Middle frontal gyrus (tissue), 1 donor: ENCODE measurements at regions not wholly inside any gene's neighbourhood (a gene's known extent, or its start where the extent isn't known, plus 50 kb on each side); places are given as distances from the start of the nearest gene placed in this dataset.
A peak's percentile ranks its signal among the peaks of the same experiment; 100 is the strongest.
"Not testable (repeated sequence)": the region's sequence is repeated elsewhere in the genome, so short reads cannot be mapped to it uniquely, and the experiment has no call there.

Source experiments
- DNase-seq: peaks from one replicate; pipeline ENCODE4 v3.0.0-alpha.2; 2015; ENCODE audit warnings: low spot score; ENCODE audit errors: extremely low spot score

DNA sequence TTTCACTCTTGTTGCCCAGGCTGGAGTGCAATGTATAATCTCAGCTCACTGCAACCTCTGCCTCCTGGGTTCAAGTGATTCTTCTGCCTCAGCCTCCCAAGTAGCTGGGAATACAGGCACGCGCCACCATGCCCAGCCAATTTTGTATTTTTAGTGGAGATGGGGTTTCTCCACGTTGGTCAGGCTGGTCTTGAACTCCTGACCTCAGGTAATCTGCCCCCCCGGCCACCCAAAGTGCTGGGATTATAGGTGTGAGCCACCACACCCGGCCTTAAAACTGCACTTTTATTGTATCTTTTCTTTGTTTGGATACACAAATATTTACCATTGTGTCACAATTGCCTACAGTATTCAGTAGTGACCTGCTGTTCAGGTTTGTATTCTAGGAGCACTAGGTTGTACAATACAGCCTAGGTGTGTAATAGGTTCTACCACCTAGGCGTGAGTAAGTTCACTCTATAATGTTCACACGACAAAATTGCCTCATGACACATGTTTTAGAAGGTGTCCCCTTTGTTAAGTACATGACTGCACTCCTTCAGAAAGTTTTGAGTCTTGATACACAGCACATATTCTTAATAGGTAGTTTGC lies 71.3 kb upstream of the SLC22A23 start:
- DNase-seq = not testable (repeated sequence)

DNA sequence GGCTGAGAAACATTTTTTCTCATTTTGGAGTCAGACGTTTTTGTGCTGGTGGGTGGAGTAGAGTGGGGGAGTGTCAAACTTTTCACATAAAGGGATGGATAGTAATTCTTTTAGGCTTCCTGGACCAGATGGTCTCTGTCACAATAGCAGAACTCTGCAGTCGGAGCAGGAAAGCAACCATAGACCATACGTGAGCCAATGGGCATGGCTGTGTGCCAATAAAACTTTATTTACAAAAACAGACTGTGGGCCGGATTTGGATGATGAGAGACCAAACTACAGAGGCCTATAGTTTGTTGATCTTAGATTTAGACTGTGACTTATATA lies 70.8 kb upstream of the SLC22A23 start:
- DNase-seq = peak; percentile 4

DNA sequence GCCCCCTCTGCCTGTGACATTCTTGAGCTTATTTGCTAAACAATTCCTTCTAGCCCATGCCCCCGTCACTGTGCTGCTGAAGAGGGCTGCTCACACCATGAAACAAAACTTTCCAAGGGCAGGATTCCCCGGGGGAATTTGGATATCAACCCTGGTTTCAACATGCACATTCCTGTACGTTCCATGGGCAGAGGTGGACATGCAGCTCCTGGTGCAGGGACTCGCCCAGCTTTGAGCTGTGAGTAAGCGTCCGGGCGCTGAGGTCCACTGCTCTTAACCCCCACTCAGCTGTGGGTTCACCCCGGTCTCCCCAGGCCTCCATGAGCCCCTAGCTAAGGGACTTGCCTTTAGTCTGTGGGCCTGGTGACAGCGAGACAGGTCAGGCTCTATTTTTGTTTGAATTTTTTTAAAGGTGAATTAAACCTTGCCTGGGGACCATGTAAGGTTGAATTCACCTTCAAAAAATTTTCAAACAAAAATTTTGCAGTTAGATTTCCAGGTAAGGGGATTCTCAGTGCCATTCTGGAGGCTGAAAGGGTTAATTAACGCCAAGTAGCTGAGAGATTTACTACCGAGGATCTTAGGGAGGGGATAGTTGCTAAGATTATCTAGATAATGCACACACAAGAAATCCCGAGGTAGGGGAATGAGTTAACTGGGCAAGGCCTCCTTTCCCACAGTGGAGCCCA lies 70.3 kb upstream of the SLC22A23 start:
- no peak for DNase-seq

DNA sequence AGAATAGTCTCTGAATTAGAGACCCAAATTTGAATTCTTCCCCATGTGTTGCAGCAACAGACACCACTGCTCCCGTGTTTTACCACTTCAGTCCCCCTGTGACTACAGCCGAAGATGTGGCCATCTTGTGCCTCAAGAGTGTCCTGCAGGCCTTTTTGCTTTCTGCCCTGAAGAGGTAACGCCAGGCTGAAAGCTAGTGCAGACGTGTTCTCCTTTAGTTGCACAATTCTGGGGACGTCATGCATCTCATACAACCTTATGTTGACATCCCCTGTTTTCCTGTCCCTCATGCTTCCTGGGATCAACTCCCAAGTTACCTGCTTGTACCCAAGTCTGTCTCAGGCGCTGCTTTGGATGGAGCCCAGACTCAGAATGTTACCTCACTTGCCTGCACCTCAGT lies 69.1 kb upstream of the SLC22A23 start:
- DNase-seq = no peak

DNA sequence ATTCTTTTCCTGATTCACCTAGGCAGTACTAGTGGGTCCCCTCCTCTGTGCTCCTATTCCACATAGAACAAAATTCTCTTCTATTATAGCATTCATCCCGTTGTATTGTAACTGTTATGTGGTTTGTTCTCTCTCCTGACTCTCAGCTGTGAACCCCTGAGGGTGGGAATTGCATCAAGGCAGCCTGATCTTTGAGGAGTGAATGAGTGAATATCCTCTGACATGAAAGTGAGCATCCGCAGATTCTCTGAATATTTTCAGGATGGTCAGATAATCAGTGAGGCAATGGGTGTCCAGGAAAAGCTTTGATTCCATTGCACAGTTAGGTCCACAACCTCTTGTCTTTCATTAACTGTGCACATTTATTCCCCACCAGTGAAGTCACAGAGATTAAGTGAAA lies 67.6 kb upstream of the SLC22A23 start:
- DNase-seq = no peak

DNA sequence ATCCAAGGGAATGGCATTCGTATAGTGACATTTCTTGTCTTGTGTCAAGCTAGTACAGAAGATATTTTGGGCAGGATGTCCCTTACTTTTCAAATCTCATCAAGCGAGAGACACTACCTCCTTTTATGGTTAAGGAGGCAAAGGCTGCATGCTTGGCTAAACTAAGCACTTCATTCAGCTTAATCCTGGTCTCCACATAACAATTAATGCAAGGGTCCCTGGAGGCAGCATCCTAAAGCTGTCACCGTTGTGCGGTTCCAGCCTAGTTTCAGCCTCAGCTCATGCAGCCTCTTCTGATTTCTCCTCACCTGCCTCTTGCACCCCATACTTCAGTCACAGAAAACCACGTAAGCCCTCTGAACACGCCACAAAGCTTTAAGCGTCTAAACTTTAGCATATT lies 67.1 kb upstream of the SLC22A23 start:
- no peak for DNase-seq

DNA sequence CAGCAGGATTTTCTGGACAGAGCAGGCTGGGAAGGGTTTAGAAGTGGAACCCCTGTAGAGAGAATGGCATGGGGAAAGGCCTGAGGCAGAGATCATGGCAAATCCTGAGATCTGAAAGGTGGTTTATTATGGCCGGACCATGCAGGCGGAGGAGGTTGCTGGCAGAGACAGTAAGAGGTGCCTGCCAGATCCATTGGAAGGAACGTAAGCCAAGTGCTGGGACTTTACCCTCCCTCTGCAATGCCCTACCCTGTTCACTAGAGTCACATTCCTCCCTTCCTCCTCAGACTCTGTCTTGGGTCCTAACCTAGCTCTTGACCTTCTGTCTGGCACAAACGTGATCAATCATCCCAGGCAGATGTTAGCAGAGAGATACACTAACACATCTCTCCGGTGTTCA lies 66.4 kb upstream of the SLC22A23 start:
- DNase-seq = no peak

DNA sequence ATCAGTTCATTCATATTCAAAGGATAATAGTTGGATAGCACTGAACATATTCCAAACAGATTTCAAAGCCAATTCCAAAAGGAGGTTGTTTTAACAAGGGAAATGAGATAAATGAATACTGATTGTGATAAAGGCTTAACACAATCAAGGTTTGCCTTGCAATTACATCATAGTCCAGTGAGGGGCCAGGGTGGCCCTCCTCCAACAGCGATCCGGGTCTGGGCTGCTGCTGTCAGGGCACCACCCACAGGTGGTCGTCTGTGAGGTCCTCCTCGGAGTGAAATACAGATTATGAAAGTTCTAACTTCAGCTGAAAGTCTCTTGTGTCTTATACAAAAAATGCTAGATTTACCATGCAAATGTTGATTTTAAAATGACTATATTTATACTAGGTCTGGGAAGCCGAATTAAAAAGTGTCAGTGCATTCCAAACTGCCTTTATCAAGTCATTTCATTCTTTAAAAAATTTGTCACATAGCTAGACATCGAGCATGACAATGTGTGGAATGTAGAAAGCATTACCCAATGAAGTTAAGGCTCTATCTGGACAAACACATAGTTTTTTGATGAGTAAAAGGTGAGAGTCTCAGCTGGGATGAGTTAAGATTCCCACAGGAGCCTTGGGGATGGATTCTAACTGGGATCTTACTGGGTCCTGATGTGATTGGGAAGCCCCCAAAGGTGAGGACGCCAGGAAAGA lies 65.9 kb upstream of the SLC22A23 start:
- DNase-seq = no peak

DNA sequence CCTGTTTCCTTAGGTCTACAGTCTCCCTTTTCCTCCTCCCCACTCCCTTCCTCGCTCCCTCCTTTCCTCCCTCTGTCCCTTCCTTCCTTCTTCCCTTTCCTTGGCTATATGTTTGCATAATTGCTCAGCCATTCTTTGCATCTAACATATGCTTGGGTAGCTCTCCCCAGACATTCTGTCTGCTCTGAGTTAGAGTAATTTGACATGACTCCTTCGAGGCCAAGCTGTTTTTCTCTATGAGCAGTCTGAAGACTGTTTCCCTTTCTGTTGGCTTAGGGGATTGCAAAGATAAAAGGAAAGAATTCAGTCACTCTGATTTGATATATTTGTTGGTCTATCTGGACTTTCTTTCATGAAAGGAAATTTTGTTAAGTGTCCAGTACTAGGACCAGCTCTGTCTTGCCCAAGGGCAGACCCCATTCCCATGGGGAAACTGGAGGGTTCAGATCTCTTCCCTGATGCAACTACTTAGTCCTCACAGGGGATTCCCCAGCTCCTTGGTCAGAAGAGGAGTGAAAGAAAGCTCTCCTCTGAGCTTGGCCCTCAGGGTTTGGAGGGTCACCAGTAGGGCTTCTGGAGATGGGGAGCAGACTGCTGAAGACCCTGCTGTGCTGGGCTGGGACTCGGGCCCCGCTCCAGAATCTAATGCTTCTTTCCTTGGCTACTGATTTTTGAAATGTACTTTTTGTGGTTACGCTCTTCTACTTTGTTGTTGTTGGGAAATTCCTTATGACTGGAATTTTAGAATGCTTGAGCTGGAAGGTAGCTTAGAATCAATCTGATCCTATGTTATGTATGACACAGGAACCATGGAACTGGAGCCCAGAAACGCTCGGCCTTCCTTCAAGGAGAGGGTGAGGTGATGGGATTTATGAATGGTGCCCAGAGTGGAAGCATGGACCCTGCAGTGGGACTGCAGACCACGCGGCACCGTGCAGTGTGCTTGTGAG lies 63.7 kb upstream of the SLC22A23 start:
- no peak for DNase-seq

DNA sequence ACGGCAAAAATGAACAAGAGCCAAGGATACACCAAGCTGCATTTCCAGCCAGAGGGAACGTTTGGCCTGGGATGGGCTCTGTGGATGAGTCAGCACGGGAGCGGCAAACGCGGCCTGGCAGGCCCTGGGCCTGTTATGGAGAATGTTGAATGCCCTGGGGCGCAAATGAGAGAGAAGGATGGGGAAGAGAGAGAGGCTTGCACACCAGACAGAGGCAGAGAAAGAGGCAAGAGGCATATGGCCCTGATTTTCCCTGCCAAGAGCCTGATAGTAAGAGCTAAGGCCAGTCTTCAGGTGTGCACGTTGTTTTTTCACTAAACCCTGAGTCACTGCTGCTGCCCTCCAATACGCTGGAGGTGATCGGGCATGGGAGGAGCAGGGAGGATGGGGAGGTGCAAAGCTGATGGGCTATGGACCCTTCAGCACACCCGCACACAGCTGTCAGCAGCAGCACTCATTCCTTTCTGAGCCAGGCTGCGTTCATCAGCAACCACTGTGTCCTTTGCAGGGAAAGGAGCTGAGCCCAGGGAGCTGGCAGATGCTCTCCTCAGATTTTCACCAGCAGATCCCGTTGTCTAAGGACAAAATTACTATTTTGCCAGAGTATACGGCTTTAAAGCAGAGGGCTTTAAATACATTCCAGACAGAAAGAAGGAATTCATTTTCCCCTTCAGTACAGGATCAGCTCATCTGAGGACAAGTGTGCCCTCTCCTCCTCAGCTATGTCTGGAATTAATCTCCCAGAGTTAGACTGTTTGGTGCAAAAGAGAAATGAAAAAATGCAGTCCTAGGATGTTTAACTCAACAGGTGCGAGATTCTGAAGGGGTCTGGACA lies 61.7 kb upstream of the SLC22A23 start:
- no peak for DNase-seq

DNA sequence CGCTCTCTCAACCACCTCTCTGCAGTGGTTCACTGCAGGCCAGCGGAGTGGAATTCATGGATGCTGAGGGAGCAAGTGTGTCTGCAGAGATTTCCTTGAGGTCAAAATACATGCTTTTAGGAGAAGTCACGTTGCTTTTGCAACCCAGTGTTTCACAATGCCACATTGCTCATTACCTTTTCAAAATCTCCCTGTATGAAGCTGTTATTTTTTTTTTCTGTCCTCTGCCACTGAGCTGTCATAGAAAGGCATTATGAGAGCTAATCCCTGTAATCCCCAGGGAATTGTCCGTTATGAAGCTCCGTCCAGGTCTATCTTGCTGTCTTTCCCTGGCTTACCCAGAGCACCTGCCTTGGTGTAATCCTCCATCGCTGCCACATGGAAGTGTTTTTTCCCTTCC lies 60.5 kb upstream of the SLC22A23 start:
- DNase-seq = no peak

DNA sequence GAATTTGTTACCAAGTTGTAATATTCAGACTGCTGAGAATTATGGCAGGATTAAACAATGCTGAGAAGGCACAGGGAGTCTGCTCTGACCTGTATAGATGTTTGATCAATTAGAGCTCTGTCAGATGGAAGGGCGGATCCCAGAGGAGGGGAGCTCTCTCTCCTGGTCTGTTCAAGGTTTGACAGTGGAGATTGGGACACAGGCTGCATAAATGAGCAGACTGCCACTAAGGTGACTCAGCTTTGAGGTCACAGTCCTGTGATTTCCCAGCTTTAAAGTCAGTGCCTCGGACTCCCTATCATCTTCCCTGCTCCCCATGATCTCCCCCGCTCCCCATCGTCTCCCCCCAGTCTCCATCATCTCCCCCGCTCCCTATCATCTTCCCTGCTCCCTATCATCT lies 59.2 kb upstream of the SLC22A23 start:
- no peak for DNase-seq

DNA sequence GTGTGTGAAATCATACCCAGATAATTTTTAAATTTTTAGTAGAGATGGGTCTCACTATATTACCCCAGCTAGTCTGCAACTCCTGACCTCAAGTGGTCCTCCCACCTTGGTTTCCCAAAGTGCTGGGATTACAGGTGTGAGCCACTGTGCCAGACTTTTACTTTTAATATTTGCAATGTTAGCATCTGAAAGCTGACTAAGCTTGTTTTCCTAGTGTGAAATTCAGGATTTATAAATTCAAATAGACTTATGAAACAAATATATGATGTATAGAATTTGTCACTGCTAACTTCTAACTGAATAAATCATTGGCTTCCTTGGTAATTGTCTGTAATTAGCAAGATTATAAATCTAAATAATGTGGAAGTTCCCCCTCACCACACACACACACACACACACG lies 58.8 kb upstream of the SLC22A23 start:
- DNase-seq = no peak

DNA sequence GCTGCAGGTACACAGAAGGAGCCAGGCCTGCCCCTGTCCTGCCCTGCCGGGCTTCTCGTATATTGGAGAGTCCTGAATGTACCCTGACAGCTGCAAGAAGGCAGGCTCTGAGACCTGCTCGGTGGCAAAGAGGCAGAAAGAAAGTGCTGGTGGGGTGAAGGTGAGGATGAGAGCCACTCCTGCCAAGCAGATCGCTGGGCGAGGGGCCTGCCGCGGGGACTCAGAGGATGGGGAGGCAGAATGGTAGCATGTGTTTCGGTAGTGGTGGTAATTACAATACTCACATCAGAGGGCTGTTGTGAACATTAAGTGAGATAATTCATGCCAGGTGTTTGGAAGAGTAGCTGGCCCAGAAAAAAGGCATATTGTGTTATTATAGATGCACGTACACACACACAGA lies 56.6 kb upstream of the SLC22A23 start:
- no peak for DNase-seq

DNA sequence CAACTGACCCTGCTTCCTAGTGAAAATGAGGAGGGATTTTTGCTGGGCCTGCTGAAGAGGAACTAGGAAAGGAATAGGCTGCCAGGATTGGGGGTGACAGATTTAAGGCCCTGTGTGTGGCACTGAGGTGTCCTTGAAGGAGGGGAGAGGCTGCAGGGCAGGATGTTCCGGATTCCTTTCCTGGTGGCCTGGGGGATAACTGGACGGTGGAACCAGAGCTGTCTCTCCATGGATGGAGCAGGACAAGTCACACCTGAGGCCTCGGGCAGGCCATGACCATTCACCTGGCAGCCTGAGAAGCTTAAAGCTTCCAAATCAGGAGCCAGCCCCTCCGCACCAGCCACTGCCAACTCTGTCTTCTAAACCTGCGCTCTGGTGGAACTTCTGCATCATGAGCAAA lies 56.0 kb upstream of the SLC22A23 start:
- DNase-seq = no peak

DNA sequence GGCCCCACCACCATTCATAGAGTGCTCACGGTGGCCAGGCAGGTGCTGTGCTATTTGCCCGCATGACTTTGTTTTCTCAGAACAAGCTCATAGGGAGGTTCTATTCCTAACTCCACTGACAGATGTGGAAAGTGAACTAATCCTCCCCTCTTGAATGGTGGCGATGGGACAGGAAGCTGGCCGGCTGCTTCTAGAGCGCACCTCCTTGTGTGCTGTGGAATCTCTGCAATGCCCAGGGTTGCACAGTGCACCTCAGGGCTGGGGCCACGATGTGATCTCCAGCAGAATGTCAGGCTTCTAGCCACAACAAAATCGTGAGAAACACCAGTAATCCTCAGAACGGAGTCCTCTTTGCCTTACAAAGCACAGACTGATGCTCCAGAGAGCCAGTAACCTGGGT lies 53.8 kb upstream of the SLC22A23 start:
- no peak for DNase-seq

DNA sequence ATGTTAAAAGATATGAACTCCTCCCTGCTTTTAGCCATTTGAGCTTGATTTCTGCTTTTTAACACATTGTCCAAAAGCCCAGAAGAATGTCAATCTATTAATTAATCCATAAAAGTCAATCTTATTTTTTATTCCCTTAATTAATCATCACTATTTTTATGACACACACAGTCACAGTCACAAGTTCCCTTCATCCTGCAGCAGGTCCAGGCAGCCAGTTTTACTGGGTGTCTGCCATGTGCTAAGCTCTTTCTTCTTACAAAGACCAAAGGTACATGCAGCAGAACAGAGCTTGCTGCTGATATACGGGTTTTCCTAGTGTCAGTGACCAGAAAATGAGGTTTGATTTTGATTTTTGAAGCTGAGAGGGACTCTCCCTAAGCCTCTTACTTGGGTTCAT lies 53.3 kb upstream of the SLC22A23 start:
- no peak for DNase-seq

DNA sequence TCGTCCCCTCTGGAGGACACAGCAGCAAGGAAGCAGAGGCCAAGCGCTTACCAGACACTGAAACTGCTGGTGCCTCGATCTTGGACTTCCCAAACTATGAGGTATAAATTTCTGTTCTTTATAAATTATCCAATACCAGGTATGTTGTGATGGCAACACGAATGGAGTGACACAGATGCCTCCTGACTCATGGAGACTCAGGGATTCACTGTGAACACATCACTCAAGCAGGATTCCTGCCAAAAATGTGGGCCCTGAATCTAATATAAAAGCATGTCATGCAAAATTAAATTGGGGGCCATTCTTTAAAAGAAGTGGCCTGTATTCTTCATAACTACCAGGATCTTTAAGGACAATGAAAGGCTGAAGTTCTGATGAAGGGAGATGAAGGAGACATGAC lies 52.5 kb upstream of the SLC22A23 start:
- no peak for DNase-seq

DNA sequence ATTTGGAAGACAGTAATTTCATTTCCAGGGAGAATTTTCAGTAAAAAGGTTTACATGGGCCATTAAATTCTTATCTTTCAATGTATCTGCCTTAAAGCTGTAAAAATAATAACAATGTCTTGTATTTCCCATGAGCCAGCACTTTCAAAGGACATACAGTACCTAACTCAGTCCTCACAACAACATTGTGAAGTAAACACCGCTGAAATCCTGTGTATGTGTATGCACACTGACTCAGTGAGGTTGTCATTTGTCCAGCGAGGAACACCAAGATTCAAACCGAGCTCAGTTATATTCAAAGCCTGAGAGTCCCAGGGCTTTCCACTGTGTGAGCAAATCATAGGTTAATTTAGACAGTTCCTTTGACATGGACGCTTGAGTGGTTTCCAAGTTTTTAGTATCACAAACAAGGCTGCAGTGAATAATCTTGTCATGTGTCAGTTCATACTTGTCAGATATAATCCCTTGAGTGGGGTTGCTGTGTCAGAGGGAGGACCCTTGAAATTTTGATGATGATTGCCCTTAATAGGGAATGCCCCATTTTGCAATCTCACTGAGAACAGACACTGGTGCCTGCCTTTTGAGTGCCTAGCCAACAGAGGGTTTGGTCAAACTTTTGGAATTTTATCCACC lies 50.0 kb upstream of the SLC22A23 start:
- DNase-seq = no peak
